Heart left ventricle (tissue), 16 donors: ENCODE measurements at regions not wholly inside any gene's neighbourhood (a gene's known extent, or its start where the extent isn't known, plus 50 kb on each side); places are given as distances from the start of the nearest gene placed in this dataset.
A peak's percentile ranks its signal among the peaks of the same experiment; 100 is the strongest.

Source experiments
- ATAC-seq, 4 donors: fragments of 200-7000 bp; cut with Tn5 transposase; one replicate each; pipeline ENCODE4 v1.9.1; 2020 to 2022; ENCODE audit warnings: moderate library complexity in 4 of 4, mild to moderate bottlenecking in 3 of 4, moderate number of reproducible peaks in 1 of 4
- DNase-seq, 5 donors: peaks; one replicate each; pipeline ENCODE4 v3.0.0-alpha.2; 2020
- H3K27ac ChIP-seq, 12 donors: fragments of 200-600 bp; sonication (generic) in 4 of 12; one replicate each; pipeline versions ENCODE4 v1.5.0 to v1.8.0; 2016 to 2022; ENCODE audit warnings: mild to moderate bottlenecking in 2 of 12
- H3K27me3 ChIP-seq, 9 donors: fragments of 200-600 bp; sonication (generic) in 2 of 9; one replicate each; pipeline versions ENCODE4 v1.5.1 to v1.8.0; 2016 to 2022; ENCODE audit warnings: mild to moderate bottlenecking in 3 of 9
- H3K36me3 ChIP-seq, 9 donors: fragments of 200-600 bp; sonication (generic) in 2 of 9; one replicate each; pipeline versions ENCODE4 v1.5.0 to v1.8.0; 2018 to 2022; ENCODE audit warnings: mild to moderate bottlenecking in 2 of 9
- H3K4me1 ChIP-seq, 12 donors: fragments of 200-600 bp; sonication (generic) in 4 of 12; one replicate each; pipeline versions ENCODE4 v1.5.0 to v1.8.0; 2016 to 2022; ENCODE audit warnings: mild to moderate bottlenecking in 3 of 12
- H3K4me3 ChIP-seq, 12 donors: fragments of 200-600 bp; sonication (generic) in 4 of 12; one replicate each; pipeline versions ENCODE4 v1.5.0 to v1.8.0; 2017 to 2022; ENCODE audit warnings: mild to moderate bottlenecking in 9 of 12, moderate library complexity in 4 of 12
- H3K9me3 ChIP-seq, 12 donors: fragments of 200-600 bp; sonication (generic) in 4 of 12; one replicate each; pipeline versions ENCODE4 v1.5.0 to v1.8.0; 2016 to 2022; ENCODE audit warnings: mild to moderate bottlenecking in 1 of 12
- POLR2A ChIP-seq, 2 donors: fragments of 450-650 bp; IDR thresholded peaks; one replicate each; pipeline ENCODE4 v1.6.1; 2017; ENCODE audit warnings: antibody characterized with exemption in 2 of 2, mild to moderate bottlenecking in 2 of 2, moderate library complexity in 2 of 2
- WGBS, 4 donors: extraction: QIAGEN DNeasy Blood & Tissue Kit in 2 of 4; methylation state at CpG; one replicate each; pipeline versions ENCODE4 v1.1.5 to v1.1.7; 2013 to 2018; 5-methylcytosine and 5-hydroxymethylcytosine counted together
- intact Hi-C, 10 donors: fragments of 100-400 bp; cut with DNase I; formaldehyde crosslinking; loops; one replicate each; pipeline versions ENCODE4 v1.11.1 to v1.14.2; 2022
- TF ChIP-seq, protein P1 (sequence below), 12 donors: fragments of 200-600 bp; sonication (generic) in 4 of 12; IDR thresholded peaks; one replicate each; pipeline versions ENCODE4 v1.5.0 to v1.8.0; 2018 to 2022; ENCODE audit warnings: antibody characterized with exemption in 12 of 12, mild to moderate bottlenecking in 5 of 12
- donor health status: ischemic (EF 13 %, LVEDD 7.1; RV severe dilation, severe dysfunction).
- donor health status: healthy with polysubstance abuse.
- donor health status: DM: no; HTN: yes; CAD: no.
- donor health status: DM: no; HTN: no; CAD: no.
- donor health status: ischemic (EF 25% LVEDD 6.9; RV normal size, moderate dysfunction).
- donor health status: ischemic (EF 25% LVEDD 5.7; RV mildly dilated, moderate dysfunction).
- donor health status: healthy.
- donor health status: DM: yes; HTN: yes; CAD: no.
- donor health status: ischemic (EF 35%, LVEDD 5.7; RV mildly dilated, moderate dysfunction).
- donor health status: nonischemic (EF 11% LVEDD 7.7; RV severe dilation, severe dysfunction).
- donor health status: DM: yes; HTN: yes; CAD: no.
- donor health status: PGD.
- donor health status: ischemic (EF 29% LVEDD 5.4; RV normal size, mild dysfunction).
- donor health status: nonischemic (EF 23%, LVEDD 6.1; RV moderate dilation, normal function).

DNA sequence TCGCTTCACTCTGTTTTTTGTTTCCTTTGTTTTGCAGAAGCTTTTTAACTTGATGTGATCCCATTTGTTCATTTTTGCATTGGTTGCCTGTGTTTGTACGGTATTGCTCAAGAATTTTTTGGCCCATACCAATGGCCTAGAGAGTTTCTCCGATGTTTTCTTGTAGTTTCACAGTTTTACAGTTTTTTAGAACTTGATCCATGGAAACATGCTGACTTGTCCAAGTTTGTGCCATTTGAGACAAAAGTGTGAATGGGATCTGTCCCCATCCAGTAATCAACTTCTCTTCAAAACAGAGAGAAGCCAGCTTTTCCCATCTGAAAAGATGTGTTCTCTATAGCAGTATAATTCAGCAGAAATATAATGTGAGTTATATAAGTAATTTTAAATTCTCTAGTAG lies 266.5 kb upstream of the LRTM1 start:
- Histone ChIP-seq H3K9me3 (no peaks in the 10 kb centered on the region), H3K4me3 (no peak overlapping the region), H3K4me1 (no peaks in the 10 kb centered on the region), H3K27me3 (no peaks in the 10 kb centered on the region), H3K36me3 (no peaks in the 10 kb centered on the region), H3K27ac (no peak overlapping the region)
- DNase-seq = no peak
- no peak for ATAC-seq
- TF ChIP-seq, protein P1, sequence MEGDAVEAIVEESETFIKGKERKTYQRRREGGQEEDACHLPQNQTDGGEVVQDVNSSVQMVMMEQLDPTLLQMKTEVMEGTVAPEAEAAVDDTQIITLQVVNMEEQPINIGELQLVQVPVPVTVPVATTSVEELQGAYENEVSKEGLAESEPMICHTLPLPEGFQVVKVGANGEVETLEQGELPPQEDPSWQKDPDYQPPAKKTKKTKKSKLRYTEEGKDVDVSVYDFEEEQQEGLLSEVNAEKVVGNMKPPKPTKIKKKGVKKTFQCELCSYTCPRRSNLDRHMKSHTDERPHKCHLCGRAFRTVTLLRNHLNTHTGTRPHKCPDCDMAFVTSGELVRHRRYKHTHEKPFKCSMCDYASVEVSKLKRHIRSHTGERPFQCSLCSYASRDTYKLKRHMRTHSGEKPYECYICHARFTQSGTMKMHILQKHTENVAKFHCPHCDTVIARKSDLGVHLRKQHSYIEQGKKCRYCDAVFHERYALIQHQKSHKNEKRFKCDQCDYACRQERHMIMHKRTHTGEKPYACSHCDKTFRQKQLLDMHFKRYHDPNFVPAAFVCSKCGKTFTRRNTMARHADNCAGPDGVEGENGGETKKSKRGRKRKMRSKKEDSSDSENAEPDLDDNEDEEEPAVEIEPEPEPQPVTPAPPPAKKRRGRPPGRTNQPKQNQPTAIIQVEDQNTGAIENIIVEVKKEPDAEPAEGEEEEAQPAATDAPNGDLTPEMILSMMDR (IDR thresholded peaks at IDR 0.05) = no peak
- no peak for TF ChIP-seq POLR2A (IDR thresholded peaks at IDR 0.05)
- intact Hi-C loops = no loop called here
- 88 to 92% (median 92%) methylated on average over 3 of the region's 3 CpGs for WGBS, 4 donors

DNA sequence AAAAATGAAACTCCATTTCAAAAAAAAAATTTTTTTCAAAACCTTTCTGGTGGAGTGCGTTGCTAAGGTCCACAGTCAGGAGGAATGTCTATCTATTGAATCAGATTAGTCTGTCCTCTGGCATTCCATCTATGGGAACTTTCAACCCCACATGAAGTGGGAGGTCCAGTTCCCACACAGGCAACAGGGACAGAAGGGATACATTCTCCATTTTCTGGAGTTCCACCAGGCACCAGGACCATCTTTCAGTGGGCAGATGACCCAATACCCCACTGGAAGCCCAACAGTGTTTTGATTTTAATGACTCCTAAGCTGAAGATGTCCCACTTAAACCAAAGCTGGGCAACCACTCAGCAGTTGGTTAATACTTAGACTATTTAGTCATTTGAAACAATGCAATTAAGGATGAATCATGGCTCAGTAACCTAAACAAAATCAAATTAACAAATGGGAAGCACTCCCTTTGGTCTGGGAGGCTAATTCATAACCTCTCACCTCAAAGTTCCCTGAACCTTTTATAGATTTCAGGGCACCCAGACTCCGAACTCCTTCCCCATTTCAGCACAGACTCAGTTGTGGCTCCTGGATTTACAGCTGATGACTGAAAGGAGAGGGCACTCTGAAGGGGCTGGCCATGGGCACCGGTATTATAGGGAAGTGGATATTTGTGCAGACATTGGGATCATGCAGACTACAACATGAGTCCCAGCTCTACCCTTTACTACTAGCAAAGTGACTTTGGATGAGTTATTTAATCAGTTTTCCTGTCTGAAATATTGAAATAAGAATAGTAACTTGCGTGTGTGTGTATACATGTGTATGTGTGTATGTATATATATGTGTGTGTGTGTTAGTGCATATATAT lies 264.3 kb upstream of the LRTM1 start:
- TF ChIP-seq, protein P1 (IDR thresholded peaks at IDR 0.05) = no peak
- no peak for TF ChIP-seq POLR2A (IDR thresholded peaks at IDR 0.05)
- WGBS, 4 donors = 88 to 92% (median 90%) methylated on average over 4 of the region's 4 CpGs
- peaks cover 0 to 3% (median 0%) of the 10 kb centered on the region in 12 donors for H3K9me3 ChIP-seq
- no peak for DNase-seq
- no peak overlapping the region for H3K4me3 ChIP-seq
- intact Hi-C loops = no loop called here
- H3K36me3 ChIP-seq = no peaks in the 10 kb centered on the region
- H3K27me3 ChIP-seq = no peaks in the 10 kb centered on the region
- no peak for ATAC-seq
- H3K27ac ChIP-seq = no peak overlapping the region
- H3K4me1 ChIP-seq = no peaks in the 10 kb centered on the region

DNA sequence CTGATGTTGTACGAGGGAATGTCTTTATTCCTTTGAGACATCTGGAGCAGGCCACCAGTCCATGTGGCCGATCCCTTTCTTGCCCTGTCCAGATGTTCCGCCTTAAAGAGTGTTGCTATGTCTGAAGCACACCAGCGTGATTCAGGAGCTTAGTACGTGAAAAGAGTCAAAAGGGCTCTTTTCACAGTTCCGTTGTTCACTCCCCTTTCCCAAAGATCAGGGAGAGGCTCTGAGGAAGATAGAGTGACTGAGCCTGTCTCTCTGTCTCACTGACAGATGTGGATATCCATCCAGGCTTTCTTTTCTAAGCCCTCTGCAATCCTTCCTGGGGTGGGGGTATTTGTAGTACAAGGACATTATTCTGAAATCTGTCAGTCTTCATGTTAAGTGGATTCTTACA lies 262.5 kb upstream of the LRTM1 start:
- H3K27me3 ChIP-seq = peaks cover 0 to under 1% (median 0%) of the 10 kb centered on the region in 9 donors
- H3K27ac ChIP-seq = peak overlapping the region in 1 of 12 donors; percentile 33
- H3K36me3 ChIP-seq = no peaks in the 10 kb centered on the region
- intact Hi-C loops = no loop called here
- H3K4me1 ChIP-seq = no peaks in the 10 kb centered on the region
- ATAC-seq (peak in 2 of 4 donors; percentile 16 to 60), DNase-seq (no peak)
- TF ChIP-seq POLR2A (IDR thresholded peaks at IDR 0.05) = no peak
- TF ChIP-seq, protein P1 (IDR thresholded peaks at IDR 0.05) = no peak
- H3K4me3 ChIP-seq = no peak overlapping the region
- peaks cover 0 to 3% (median 0%) of the 10 kb centered on the region in 12 donors for H3K9me3 ChIP-seq
- WGBS, 4 donors = 57 to 64% (median 59%) methylated on average over 6 of the region's 6 CpGs

DNA sequence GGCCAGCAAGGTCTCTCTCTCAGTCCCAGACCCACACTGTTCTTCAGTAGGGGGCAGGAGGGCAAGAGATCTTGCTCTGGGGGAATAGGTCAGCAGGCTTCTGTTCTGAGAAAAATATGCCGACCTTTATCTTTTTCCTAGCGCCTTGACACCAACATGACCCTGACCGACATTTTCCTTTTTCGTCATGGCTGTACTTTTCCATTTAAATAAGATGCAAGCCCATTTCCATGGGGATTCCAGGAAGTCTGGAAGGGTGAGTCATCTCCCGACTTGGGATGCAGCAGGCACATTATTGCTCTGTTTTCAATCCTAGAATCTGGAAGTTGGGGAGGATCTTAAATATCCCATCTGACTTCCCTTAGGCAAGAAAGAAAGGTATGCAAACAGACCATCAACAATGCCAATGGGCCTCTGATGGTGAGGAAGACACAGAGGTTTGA lies 261.5 kb upstream of the LRTM1 start:
- TF ChIP-seq, protein P1 (IDR thresholded peaks at IDR 0.05) = no peak
- TF ChIP-seq POLR2A (IDR thresholded peaks at IDR 0.05) = no peak
- intact Hi-C loops = loop anchor here in 4 of 10 donors (10.0 kb wide), 4 partner anchors 235 to 1255 kb away; no protein-coding TSS in a partner anchor
- Histone ChIP-seq H3K27ac (no peak overlapping the region), H3K36me3 (no peaks in the 10 kb centered on the region), H3K4me1 (no peaks in the 10 kb centered on the region), H3K27me3 (peaks cover 0 to 3% (median 0%) of the 10 kb centered on the region in 9 donors), H3K4me3 (no peak overlapping the region), H3K9me3 (peaks cover 0 to 3% (median 0%) of the 10 kb centered on the region in 12 donors)
- ATAC-seq (peak in 2 of 4 donors; percentile 39 to 79), DNase-seq (peak in 1 of 5 donors; percentile 36)
- WGBS, 4 donors = 42 to 54% (median 50%) methylated on average over 5 of the region's 5 CpGs
